Muscle of leg (tissue), 3 donors: ENCODE measurements at regions not wholly inside any gene's neighbourhood (a gene's known extent, or its start where the extent isn't known, plus 50 kb on each side); places are given as distances from the start of the nearest gene placed in this dataset.
A peak's percentile ranks its signal among the peaks of the same experiment; 100 is the strongest.

Experiments used
- DNase-seq: peaks from one replicate; pipeline ENCODE4 v3.0.0; 2013
- H3K27ac ChIP-seq: one replicate; pipeline ENCODE4 v1.5.1; 2013; ENCODE audit warnings: mild to moderate bottlenecking, low read length, control low read depth
- H3K27me3 ChIP-seq: one replicate; pipeline ENCODE4 v1.6.1; 2013; ENCODE audit warnings: low read length; ENCODE audit not compliant: control insufficient read depth, insufficient read depth
- H3K36me3 ChIP-seq: one replicate; pipeline ENCODE4 v1.6.1; 2013; ENCODE audit warnings: low read length; ENCODE audit not compliant: control insufficient read depth, insufficient read depth
- H3K4me1 ChIP-seq: one replicate; pipeline ENCODE4 v1.6.1; 2013; ENCODE audit warnings: low read length; ENCODE audit not compliant: control insufficient read depth, insufficient read depth
- H3K4me3 ChIP-seq: one replicate; pipeline ENCODE4 v1.5.1; 2013; ENCODE audit warnings: low read length, control low read depth
- H3K9me3 ChIP-seq: replicated peaks from 2 replicates; pipeline ENCODE4 v1.6.1; 2013; ENCODE audit warnings: low read depth, low read length; ENCODE audit not compliant: control insufficient read depth
- WGBS: methylation state at CpG from one replicate; pipeline ENCODE4 v1.1.5; 2013; ENCODE audit warnings: missing lambda C conversion rate; ENCODE audit not compliant: insufficient coverage; 5-methylcytosine and 5-hydroxymethylcytosine counted together

DNA sequence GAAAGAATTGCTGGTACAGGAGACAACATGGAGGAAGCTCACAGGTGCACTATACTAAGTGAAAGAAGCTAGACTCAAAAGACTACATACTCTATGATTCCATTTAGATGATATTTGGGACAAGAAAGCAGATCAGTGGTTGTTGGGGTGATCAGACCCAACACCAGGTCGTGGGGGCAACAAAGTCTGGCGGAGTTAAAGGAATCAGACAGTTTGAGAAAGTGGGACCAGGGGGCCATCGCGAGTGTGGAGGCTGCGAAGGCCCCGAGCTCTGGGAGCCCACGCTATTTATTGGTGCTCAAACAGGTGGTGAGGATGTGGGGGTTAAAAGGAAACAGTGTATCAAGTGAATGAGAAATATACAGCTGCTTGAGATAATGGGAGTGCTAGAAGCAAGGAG, 282.8 kb upstream of the SGK1 start:
- no peaks in the 10 kb centered on the region for H3K27me3 ChIP-seq
- H3K9me3 ChIP-seq: peaks cover 13% of the 10 kb centered on the region
- no peak overlapping the region for H3K27ac ChIP-seq
- no peak overlapping the region for H3K4me3 ChIP-seq
- no peaks in the 10 kb centered on the region for H3K36me3 ChIP-seq
- DNase-seq: no peak
- WGBS: 89% methylated on average over 7 of the region's 7 CpGs
- H3K4me1 ChIP-seq: no peaks in the 10 kb centered on the region

DNA sequence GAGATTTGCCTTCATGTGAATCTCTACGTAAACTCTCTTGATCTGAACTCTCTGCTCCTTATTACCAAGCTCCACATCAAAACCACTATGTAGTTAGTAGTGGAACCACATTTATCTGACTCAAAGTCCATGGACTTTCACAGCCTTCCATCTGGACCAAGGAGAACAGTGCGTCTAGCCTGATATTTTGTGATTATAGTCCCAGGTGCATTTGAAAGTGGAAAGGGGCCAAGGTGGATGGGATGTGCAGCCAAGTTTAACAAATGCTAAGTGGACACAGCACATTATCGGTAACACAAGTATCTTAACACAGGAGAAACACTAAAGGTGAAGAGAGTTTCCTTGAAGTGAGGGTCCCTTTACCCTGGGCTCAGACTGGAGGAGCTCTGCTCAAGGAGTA, 281.2 kb upstream of the SGK1 start:
- Histone ChIP-seq H3K4me3 (no peak overlapping the region), H3K27me3 (no peaks in the 10 kb centered on the region), H3K9me3 (peaks cover 13% of the 10 kb centered on the region), H3K27ac (no peak overlapping the region), H3K4me1 (no peaks in the 10 kb centered on the region), H3K36me3 (no peaks in the 10 kb centered on the region)
- DNase-seq: peak; percentile 22
- no CpG with 5 or more reads among the region's 3 CpGs for WGBS

GRCh38 chr6:134596191-134596590, 278.3 kb upstream of the SGK1 start:
- 100% methylated on average over 1 of the region's 1 CpG for WGBS
- H3K4me1 ChIP-seq: no peaks in the 10 kb centered on the region
- DNase-seq: no peak
- no peak overlapping the region for H3K27ac ChIP-seq
- H3K9me3 ChIP-seq: peaks cover 10% of the 10 kb centered on the region
- H3K4me3 ChIP-seq: no peak overlapping the region
- H3K36me3 ChIP-seq: no peaks in the 10 kb centered on the region
- H3K27me3 ChIP-seq: no peaks in the 10 kb centered on the region

GRCh38 chr6:134594881-134595280, 277.0 kb upstream of the SGK1 start:
- H3K4me1 ChIP-seq: no peaks in the 10 kb centered on the region
- WGBS: no CpG with 5 or more reads among the region's 1 CpG
- no peak for DNase-seq
- H3K27me3 ChIP-seq: no peaks in the 10 kb centered on the region
- H3K36me3 ChIP-seq: no peaks in the 10 kb centered on the region
- no peak overlapping the region for H3K27ac ChIP-seq
- no peak overlapping the region for H3K4me3 ChIP-seq
- H3K9me3 ChIP-seq: no peaks in the 10 kb centered on the region

- Histone ChIP-seq H3K36me3 (no peaks in the 10 kb centered on the region), H3K27ac (no peak overlapping the region), H3K27me3 (no peaks in the 10 kb centered on the region), H3K4me1 (no peaks in the 10 kb centered on the region), H3K9me3 (no peaks in the 10 kb centered on the region), H3K4me3 (no peak overlapping the region)
- DNase-seq: no peak
- 60% methylated on average over 5 of the region's 7 CpGs for WGBS
Measured at GRCh38 chr6:134593887-134594286, 276.0 kb upstream of the SGK1 start.

- H3K27ac ChIP-seq: no peak overlapping the region
- H3K9me3 ChIP-seq: no peaks in the 10 kb centered on the region
- H3K27me3 ChIP-seq: no peaks in the 10 kb centered on the region
- no peaks in the 10 kb centered on the region for H3K36me3 ChIP-seq
- 69% methylated on average over 2 of the region's 3 CpGs for WGBS
- H3K4me3 ChIP-seq: no peak overlapping the region
- H3K4me1 ChIP-seq: no peaks in the 10 kb centered on the region
- DNase-seq: no peak
Measured at GRCh38 chr6:134593442-134593841, 275.5 kb upstream of the SGK1 start.

DNA sequence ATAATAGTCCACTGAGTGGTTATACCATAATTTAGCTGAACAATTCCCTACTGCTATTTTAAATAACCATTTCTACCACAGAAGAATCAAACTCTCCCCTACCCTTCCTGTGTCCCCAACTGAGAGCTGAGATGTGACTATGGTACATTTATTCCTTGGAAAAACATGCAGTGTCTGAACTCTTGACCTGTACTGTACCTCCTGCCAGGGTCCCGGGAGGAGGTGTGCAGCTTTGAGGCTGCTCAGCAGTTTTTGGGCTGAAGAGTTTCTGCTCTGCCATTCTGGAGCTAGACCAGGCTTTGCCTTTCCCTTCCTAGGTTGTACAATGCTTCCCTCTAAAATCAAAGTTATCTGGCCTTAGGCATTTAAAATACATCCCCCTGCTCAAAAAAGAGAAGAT, 275.1 kb upstream of the SGK1 start:
- Histone ChIP-seq H3K4me1 (no peaks in the 10 kb centered on the region), H3K36me3 (no peaks in the 10 kb centered on the region), H3K27me3 (no peaks in the 10 kb centered on the region), H3K9me3 (no peaks in the 10 kb centered on the region), H3K27ac (no peak overlapping the region), H3K4me3 (no peak overlapping the region)
- no peak for DNase-seq
- WGBS: 25% methylated on average over 1 of the region's 1 CpG

DNA sequence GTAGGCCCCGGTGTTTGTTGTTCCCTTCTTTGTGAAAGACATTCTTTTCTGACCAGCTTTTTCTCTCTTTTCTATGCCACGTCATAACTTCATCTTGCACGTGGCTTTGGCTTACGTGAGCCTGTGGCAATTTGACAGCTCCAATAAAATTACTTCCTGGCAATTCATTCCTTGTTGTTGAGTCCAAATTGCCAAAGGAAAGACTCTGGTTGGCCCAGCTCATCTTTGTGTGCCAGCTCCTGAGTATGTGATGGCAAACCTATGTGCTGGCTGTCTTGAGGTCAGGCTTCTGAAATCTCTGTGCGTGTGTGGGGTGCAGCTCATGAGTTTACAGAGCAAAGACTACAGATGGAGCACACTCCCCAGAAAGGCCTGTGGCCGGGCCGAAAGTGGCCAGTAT, 272.5 kb upstream of the SGK1 start:
- Histone ChIP-seq H3K4me3 (no peak overlapping the region), H3K27ac (no peak overlapping the region), H3K9me3 (no peaks in the 10 kb centered on the region), H3K36me3 (no peaks in the 10 kb centered on the region), H3K4me1 (no peaks in the 10 kb centered on the region), H3K27me3 (no peaks in the 10 kb centered on the region)
- no peak for DNase-seq
- 93% methylated on average over 4 of the region's 7 CpGs for WGBS

GRCh38 chr6:134590004-134590403, 272.1 kb upstream of the SGK1 start:
- Histone ChIP-seq H3K4me3 (no peak overlapping the region), H3K27ac (no peak overlapping the region), H3K4me1 (no peaks in the 10 kb centered on the region), H3K27me3 (no peaks in the 10 kb centered on the region), H3K9me3 (no peaks in the 10 kb centered on the region), H3K36me3 (no peaks in the 10 kb centered on the region)
- 84% methylated on average over 2 of the region's 5 CpGs for WGBS
- no peak for DNase-seq

- Histone ChIP-seq H3K4me1 (no peaks in the 10 kb centered on the region), H3K27ac (no peak overlapping the region), H3K27me3 (no peaks in the 10 kb centered on the region), H3K9me3 (no peaks in the 10 kb centered on the region), H3K4me3 (no peak overlapping the region), H3K36me3 (no peaks in the 10 kb centered on the region)
- 75% methylated on average over 4 of the region's 5 CpGs for WGBS
- no peak for DNase-seq
Measured at GRCh38 chr6:134589512-134589911, 271.6 kb upstream of the SGK1 start.

DNA sequence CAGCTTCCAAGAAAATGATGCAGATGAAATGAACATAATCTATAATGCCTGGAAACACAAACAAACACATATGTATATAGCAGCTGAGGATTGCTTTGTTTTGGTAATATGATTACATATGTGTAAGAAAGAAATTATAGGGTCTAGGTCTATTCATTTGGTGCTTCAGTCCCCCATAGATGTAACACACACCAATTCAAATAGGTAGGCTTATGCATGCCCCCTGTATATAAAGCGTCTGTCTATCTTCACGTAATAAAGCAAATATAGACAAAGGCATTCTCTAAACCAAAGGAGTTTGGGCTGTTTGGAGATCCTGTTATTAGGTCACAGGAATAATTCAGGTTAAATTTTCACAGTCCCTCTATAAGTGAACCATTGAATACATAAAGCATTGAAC, 270.4 kb upstream of the SGK1 start:
- H3K9me3 ChIP-seq: no peaks in the 10 kb centered on the region
- no peak for DNase-seq
- no peak overlapping the region for H3K27ac ChIP-seq
- H3K4me3 ChIP-seq: no peak overlapping the region
- no peaks in the 10 kb centered on the region for H3K27me3 ChIP-seq
- WGBS: no CpG with 5 or more reads among the region's 2 CpGs
- H3K4me1 ChIP-seq: no peaks in the 10 kb centered on the region
- H3K36me3 ChIP-seq: no peaks in the 10 kb centered on the region
